ENCODE measurements at regions not wholly inside any gene's neighbourhood (a gene's known extent, or its start where the extent isn't known, plus 50 kb on each side); places are given as distances from the start of the nearest gene placed in this dataset.
A peak's percentile ranks its signal among the peaks of the same experiment; 100 is the strongest.
"Not testable (repeated sequence)": the region's sequence is repeated elsewhere in the genome, so short reads cannot be mapped to it uniquely, and the experiment has no call there.

GRCh38 chr15:20367093-20367492 lies 174.5 kb downstream of the GOLGA6L6 start:
- DNase-seq, result no peak

- not testable (repeated sequence) for DNase-seq
Measured at GRCh38 chr15:20363591-20363990, 178.0 kb downstream of the GOLGA6L6 start.

- no peak for DNase-seq
Measured at GRCh38 chr15:20361091-20361490, 180.5 kb downstream of the GOLGA6L6 start.

- no peak for DNase-seq
Measured at GRCh38 chr15:20358779-20359414, 182.7 kb downstream of the GOLGA6L6 start.

GRCh38 chr15:20358066-20358778 lies 183.4 kb downstream of the GOLGA6L6 start:
- DNase-seq, result no peak

GRCh38 chr15:20357481-20358065 lies 184.0 kb downstream of the GOLGA6L6 start:
- no peak for DNase-seq

- DNase-seq, result no peak
Measured at GRCh38 chr15:20356911-20357480, 184.6 kb downstream of the GOLGA6L6 start.

GRCh38 chr15:20356444-20356910 lies 185.1 kb downstream of the GOLGA6L6 start:
- peak; percentile 72 for DNase-seq

- no peak for DNase-seq
Measured at GRCh38 chr15:20355256-20355868, 186.2 kb downstream of the GOLGA6L6 start.

- DNase-seq, result not testable (repeated sequence)
Measured at GRCh38 chr15:20354884-20355223, 186.7 kb downstream of the GOLGA6L6 start.

GRCh38 chr15:20353966-20354883 lies 187.4 kb downstream of the GOLGA6L6 start:
- no peak for DNase-seq

- no peak for DNase-seq
Measured at GRCh38 chr15:20352241-20353200, 189.1 kb downstream of the GOLGA6L6 start.

GRCh38 chr15:20351448-20351971 lies 190.1 kb downstream of the GOLGA6L6 start:
- DNase-seq, result no peak

GRCh38 chr15:20349774-20350498 lies 191.7 kb downstream of the GOLGA6L6 start:
- peak; percentile 12 for DNase-seq

GRCh38 chr15:20348900-20349773 lies 192.5 kb downstream of the GOLGA6L6 start:
- no peak for DNase-seq

GRCh38 chr15:20348291-20348899 lies 193.2 kb downstream of the GOLGA6L6 start:
- no peak for DNase-seq

- no peak for DNase-seq
Measured at GRCh38 chr15:20346082-20346805, 195.4 kb downstream of the GOLGA6L6 start.
